H1 (cell line): ENCODE measurements at regions not wholly inside any gene's neighbourhood (a gene's known extent, or its start where the extent isn't known, plus 50 kb on each side); places are given as distances from the start of the nearest gene placed in this dataset.

ENCODE experiments used
- TF ChIP-seq, protein P1 (sequence below): IDR thresholded peaks from 2 replicates; pipeline ENCODE4 v1.6.1; 2012; ENCODE audit warnings: inconsistent platforms

GRCh38 chr3:27025718-27026117 lies 343.5 kb downstream of the NEK10 start (continued):
- TF ChIP-seq, protein P1, sequence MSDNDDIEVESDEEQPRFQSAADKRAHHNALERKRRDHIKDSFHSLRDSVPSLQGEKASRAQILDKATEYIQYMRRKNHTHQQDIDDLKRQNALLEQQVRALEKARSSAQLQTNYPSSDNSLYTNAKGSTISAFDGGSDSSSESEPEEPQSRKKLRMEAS, result peak; percentile 31; the same call in 1 of the 2 replicates
